ENCODE measurements at regions not wholly inside any gene's neighbourhood (a gene's known extent, or its start where the extent isn't known, plus 50 kb on each side); places are given as distances from the start of the nearest gene placed in this dataset.

DNA sequence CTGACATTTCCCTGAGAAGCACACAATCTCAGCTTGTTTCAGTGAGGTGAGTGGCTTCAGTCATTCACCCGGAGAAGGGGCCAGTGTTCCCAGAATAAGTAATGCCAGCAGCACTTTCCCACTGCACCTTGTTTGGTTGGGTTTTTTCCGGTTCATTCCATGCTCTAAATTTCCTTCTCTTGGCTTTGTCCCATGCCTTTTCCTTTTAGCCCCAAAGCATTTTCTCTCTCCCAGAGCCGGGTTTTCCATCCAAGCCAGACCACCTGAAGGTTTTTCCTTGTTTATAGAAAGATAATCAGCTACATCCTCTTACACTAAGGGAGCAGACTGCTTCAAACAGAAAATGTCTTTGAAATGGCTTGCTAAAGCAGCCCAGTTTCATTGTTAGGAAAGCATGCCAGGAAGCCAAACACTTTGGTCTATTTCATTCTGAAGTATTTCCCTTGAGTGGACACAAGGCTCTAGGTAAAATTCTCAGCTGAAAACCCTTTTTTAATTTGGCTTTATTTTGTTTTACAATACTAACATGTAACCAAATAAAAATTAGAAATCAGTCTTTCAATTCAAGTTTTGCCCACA lies 501.6 kb downstream of the DTWD2 start:
- H3K4me2 ChIP-seq (ENCODE audit: insufficient read depth, low read length), result no peak overlapping the region

More for the DNA sequence above, 501.6 kb downstream of the DTWD2 start:
- Histone ChIP-seq H3K79me2 (ENCODE audit: control insufficient read depth, insufficient read depth, low read length) (no peaks in the 10 kb centered on the region), H3K36me3 (ENCODE audit: control insufficient read depth in 2 of 2, extremely low read depth in 1 of 2, insufficient read depth in 2 of 2, low read length in 2 of 2) (no peaks in the 10 kb centered on the region), H3K9me3 (replicated peaks; ENCODE audit: control insufficient read depth, insufficient read depth, low read length) (no peaks in the 10 kb centered on the region), H3K27me3 (ENCODE audit: control insufficient read depth in 2 of 2, insufficient read depth in 2 of 2, low read length in 2 of 2) (no peaks in the 10 kb centered on the region), H3K9ac (replicated peaks; ENCODE audit: extremely low read depth, insufficient read depth, low read length) (no peak overlapping the region), H3K27ac (ENCODE audit: insufficient read depth, low read depth, low read length) (no peak overlapping the region), H4K20me1 (replicated peaks; ENCODE audit: control insufficient read depth, extremely low read depth, insufficient read depth, low read length) (no peaks in the 10 kb centered on the region), H3K9me1 (replicated peaks; ENCODE audit: control insufficient read depth, extremely low read depth, insufficient read depth, low read length) (no peaks in the 10 kb centered on the region), H3K4me1 (ENCODE audit: control insufficient read depth, extremely low read depth, insufficient read depth, low read length) (no peaks in the 10 kb centered on the region), H3K4me3 (replicated peaks in 1 of 3; ENCODE audit: insufficient read depth in 1 of 3, low read depth in 1 of 3, low read length in 3 of 3) (no peak overlapping the region), H2AFZ (ENCODE audit: low read depth, low read length) (no peak overlapping the region)
- BruUV-seq (replicated peaks), result no TSS peak
- CTCF ChIA-PET, result no interaction called here
- no peak for FAIRE-seq
- POLR2A ChIA-PET, result no interaction called here
- DNase-seq (ENCODE audit: low read depth, low spot score), result no peak
- dilution Hi-C loops (cut with MboI; ENCODE audit: extremely low pct_ligation_motif_present, low sequenced_read_pairs) (no loop called here), intact Hi-C loops (cut with micrococcal nuclease) (no loop called here)
- TF ChIP-seq POLR2AphosphoS5 (IDR thresholded peaks at IDR 0.05; ENCODE audit: insufficient read depth, low read depth, low read length) (no peak), MYC (IDR thresholded peaks at IDR 0.05; ENCODE audit: low read depth, low read length) (no peak), MAX (IDR thresholded peaks at IDR 0.05; ENCODE audit: insufficient read depth, insufficient read length) (no peak), FOS (IDR thresholded peaks at IDR 0.05; ENCODE audit: borderline replicate concordance, insufficient read depth, low read length) (no peak), GATA2 (IDR thresholded peaks at IDR 0.05; ENCODE audit: insufficient read depth, insufficient read length, low read depth, low read length) (no peak), JUN (IDR thresholded peaks at IDR 0.05; ENCODE audit: borderline replicate concordance, insufficient read depth, insufficient read length, low read depth) (no peak), EZH2 (IDR thresholded peaks at IDR 0.05; ENCODE audit: borderline replicate concordance, low read depth, low read length, severe bottlenecking) (no peak), CTCF (IDR thresholded peaks at IDR 0.05; ENCODE audit: extremely low read depth in 1 of 2, insufficient read depth in 1 of 2, low read depth in 1 of 2, low read length in 2 of 2) (no peak), POLR2A (IDR thresholded peaks at IDR 0.05; ENCODE audit: low read depth, low read length) (no peak)
